Astrocyte (in vitro differentiated cells and primary cell): ENCODE measurements at regions not wholly inside any gene's neighbourhood (a gene's known extent, or its start where the extent isn't known, plus 50 kb on each side); places are given as distances from the start of the nearest gene placed in this dataset.

Source experiments
- DNase-seq: peaks from one replicate; pipeline ENCODE4 v3.0.0-alpha.2; 2010; ENCODE audit warnings: low read depth
- FAIRE-seq: peaks from 2 replicates; lab custom pipeline; 2011; peaks lifted over from hg19 to GRCh38; lab: Jason Lieb, UNC
- H2AFZ ChIP-seq: 2 replicates; pipeline ENCODE4 v1.6.0; 2012; ENCODE audit warnings: low read depth, low read length, inconsistent platforms
- H3K27ac ChIP-seq: 2 replicates; pipeline ENCODE4 v1.5.1; 2011; ENCODE audit warnings: low read depth, low read length, inconsistent platforms
- H3K27me3 ChIP-seq: 2 replicates; pipeline ENCODE4 v1.6.0; 2011; ENCODE audit warnings: low read length, inconsistent platforms; ENCODE audit not compliant: insufficient read depth
- H3K36me3 ChIP-seq: 2 replicates; pipeline ENCODE4 v1.5.1; 2011; ENCODE audit warnings: low read length, inconsistent platforms; ENCODE audit not compliant: insufficient read depth
- H3K4me1 ChIP-seq: 2 replicates; pipeline ENCODE4 v1.5.1; 2011; ENCODE audit warnings: low read length, inconsistent platforms; ENCODE audit not compliant: insufficient read depth
- H3K4me2 ChIP-seq: 2 replicates; pipeline ENCODE4 v1.6.0; 2012; ENCODE audit warnings: low read length, inconsistent platforms
- H3K4me3 ChIP-seq: 2 replicates; pipeline ENCODE4 v1.5.1; 2011; ENCODE audit warnings: low read depth, mild to moderate bottlenecking, low read length, inconsistent platforms; ENCODE audit not compliant: insufficient read depth
- H3K79me2 ChIP-seq: 2 replicates; pipeline ENCODE4 v1.6.0; 2012; ENCODE audit warnings: mild to moderate bottlenecking, low read length, inconsistent platforms; ENCODE audit not compliant: insufficient read depth
- H3K9ac ChIP-seq: 2 replicates; pipeline ENCODE4 v1.6.0; 2012; ENCODE audit warnings: mild to moderate bottlenecking, low read length, inconsistent platforms
- H3K9me3 ChIP-seq: 2 replicates; pipeline ENCODE4 v1.5.1; 2012; ENCODE audit warnings: low read depth, mild to moderate bottlenecking, low read length, inconsistent platforms; ENCODE audit not compliant: insufficient read depth
- H4K20me1 ChIP-seq: 2 replicates; pipeline ENCODE4 v1.6.0; 2012; ENCODE audit warnings: low read length, inconsistent platforms; ENCODE audit not compliant: insufficient read depth
- H3K27ac Mint-ChIP-seq: one replicate; pipeline ENCODE4 v1.8.0; 2021; ENCODE audit warnings: mild to moderate bottlenecking, mixed read lengths; ENCODE audit not compliant: unreplicated experiment
- H3K27me3 Mint-ChIP-seq: one replicate; pipeline ENCODE4 v1.8.0; 2021; ENCODE audit warnings: low read depth, mixed read lengths; ENCODE audit not compliant: unreplicated experiment
- H3K36me3 Mint-ChIP-seq: one replicate; pipeline ENCODE4 v1.8.0; 2021; ENCODE audit warnings: low read depth, mixed read lengths; ENCODE audit not compliant: unreplicated experiment
- H3K4me1 Mint-ChIP-seq: one replicate; pipeline ENCODE4 v1.8.0; 2021; ENCODE audit warnings: low read depth, mixed read lengths; ENCODE audit not compliant: unreplicated experiment
- H3K4me3 Mint-ChIP-seq: one replicate; pipeline ENCODE4 v1.8.0; 2021; ENCODE audit warnings: mild to moderate bottlenecking, moderate library complexity, mixed read lengths; ENCODE audit not compliant: unreplicated experiment
- H3K9me3 Mint-ChIP-seq: one replicate; pipeline ENCODE4 v1.8.0; 2021; ENCODE audit warnings: mild to moderate bottlenecking, mixed read lengths; ENCODE audit not compliant: unreplicated experiment
- EZH2 ChIP-seq: IDR thresholded peaks from 2 replicates; pipeline ENCODE4 v1.6.1; 2012; ENCODE audit warnings: mild to moderate bottlenecking, low read length, inconsistent platforms; ENCODE audit not compliant: insufficient read depth
- TF ChIP-seq, protein P1 (sequence below): IDR thresholded peaks from 2 replicates; pipeline ENCODE4 v1.5.1; 2011; ENCODE audit warnings: low read depth, mild to moderate bottlenecking, inconsistent platforms, low read length, moderate library complexity; ENCODE audit not compliant: insufficient read depth

DNA sequence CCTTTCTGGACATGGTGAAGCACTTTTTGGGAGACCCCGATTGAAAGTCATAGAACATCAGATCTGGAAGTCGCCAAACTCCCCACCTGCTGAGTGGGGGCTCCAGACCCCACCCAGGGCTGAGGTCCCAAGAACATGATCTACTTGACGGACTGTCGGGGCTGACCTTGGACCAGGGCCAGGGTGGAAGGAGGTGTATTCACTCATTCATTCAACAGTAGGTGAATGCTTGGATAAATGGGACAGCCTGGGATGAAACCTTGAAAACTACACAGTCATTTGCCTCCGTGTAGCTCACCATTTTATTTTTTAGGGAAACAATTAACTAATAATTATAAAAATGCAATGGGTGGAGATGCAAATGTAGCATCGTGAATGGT, 629.0 kb downstream of the BRD1 start:
- Mint-ChIP-seq H3K4me3 (no peak overlapping the region), H3K4me1 (no peaks in the 10 kb centered on the region), H3K36me3 (no peaks in the 10 kb centered on the region), H3K9me3 (peaks cover 2% of the 10 kb centered on the region), H3K27me3 (peaks cover 50% of the 10 kb centered on the region), H3K27ac (no peak overlapping the region)
- Histone ChIP-seq H3K79me2 (no peaks in the 10 kb centered on the region), H3K4me3 (no peak overlapping the region), H3K4me1 (no peaks in the 10 kb centered on the region), H2AFZ (no peak overlapping the region), H3K27me3 (no peaks in the 10 kb centered on the region), H3K9me3 (peaks cover 4% of the 10 kb centered on the region), H3K27ac (no peak overlapping the region), H3K9ac (no peak overlapping the region), H3K36me3 (no peaks in the 10 kb centered on the region), H3K4me2 (no peak overlapping the region), H4K20me1 (no peaks in the 10 kb centered on the region)
- TF ChIP-seq, protein P1, sequence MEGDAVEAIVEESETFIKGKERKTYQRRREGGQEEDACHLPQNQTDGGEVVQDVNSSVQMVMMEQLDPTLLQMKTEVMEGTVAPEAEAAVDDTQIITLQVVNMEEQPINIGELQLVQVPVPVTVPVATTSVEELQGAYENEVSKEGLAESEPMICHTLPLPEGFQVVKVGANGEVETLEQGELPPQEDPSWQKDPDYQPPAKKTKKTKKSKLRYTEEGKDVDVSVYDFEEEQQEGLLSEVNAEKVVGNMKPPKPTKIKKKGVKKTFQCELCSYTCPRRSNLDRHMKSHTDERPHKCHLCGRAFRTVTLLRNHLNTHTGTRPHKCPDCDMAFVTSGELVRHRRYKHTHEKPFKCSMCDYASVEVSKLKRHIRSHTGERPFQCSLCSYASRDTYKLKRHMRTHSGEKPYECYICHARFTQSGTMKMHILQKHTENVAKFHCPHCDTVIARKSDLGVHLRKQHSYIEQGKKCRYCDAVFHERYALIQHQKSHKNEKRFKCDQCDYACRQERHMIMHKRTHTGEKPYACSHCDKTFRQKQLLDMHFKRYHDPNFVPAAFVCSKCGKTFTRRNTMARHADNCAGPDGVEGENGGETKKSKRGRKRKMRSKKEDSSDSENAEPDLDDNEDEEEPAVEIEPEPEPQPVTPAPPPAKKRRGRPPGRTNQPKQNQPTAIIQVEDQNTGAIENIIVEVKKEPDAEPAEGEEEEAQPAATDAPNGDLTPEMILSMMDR: no peak
- TF ChIP-seq EZH2: no peak
- no peak for DNase-seq
- FAIRE-seq: no peak

DNA sequence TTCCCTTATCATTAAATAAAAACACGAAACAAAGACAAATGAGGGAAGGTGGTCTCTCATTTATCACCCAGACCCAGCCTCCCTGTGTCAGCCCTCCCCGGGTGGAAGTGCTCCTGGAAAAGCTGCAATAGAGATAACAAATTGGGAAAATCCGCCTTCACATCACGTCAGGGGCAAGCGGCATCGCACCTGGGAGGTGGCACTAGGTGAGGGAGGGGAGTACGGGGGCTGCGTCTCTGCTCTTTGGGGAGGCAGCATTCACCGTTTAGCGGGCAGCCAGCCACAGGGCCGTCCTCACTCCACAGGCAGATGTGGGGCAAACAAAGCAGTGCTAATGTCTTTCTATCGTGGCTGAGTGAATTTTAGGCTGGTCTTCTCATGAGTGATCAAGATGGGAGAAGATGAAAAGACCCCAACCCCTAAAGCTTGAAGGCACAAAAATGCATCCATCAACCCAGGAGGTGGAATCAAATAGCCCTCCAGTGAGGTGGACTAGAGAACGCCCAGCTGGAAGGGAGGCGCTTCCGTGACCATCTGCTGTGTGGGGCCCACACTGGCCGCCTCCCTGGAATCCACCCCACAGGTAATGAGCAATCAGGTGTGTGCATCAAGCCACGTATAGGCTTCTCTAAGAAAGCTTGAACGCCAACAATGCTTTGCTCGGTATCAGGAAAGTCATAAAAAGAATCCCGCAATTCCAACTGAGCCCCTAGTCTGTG, 629.5 kb downstream of the BRD1 start:
- no peak overlapping the region for H3K4me2 ChIP-seq
- TF ChIP-seq, protein P1: no peak
- TF ChIP-seq EZH2: no peak
- no peak overlapping the region for H3K27ac ChIP-seq
- DNase-seq (no peak), FAIRE-seq (no peak)
- H3K79me2 ChIP-seq: no peaks in the 10 kb centered on the region
- no peaks in the 10 kb centered on the region for H3K4me1 ChIP-seq
- no peaks in the 10 kb centered on the region for H3K4me1 Mint-ChIP-seq
- no peaks in the 10 kb centered on the region for H3K36me3 Mint-ChIP-seq
- H3K27me3 Mint-ChIP-seq: peaks cover 49% of the 10 kb centered on the region
- H2AFZ ChIP-seq: no peak overlapping the region
- H3K27me3 ChIP-seq: no peaks in the 10 kb centered on the region
- no peaks in the 10 kb centered on the region for H3K36me3 ChIP-seq
- H3K9me3 ChIP-seq: peaks cover 4% of the 10 kb centered on the region
- H4K20me1 ChIP-seq: no peaks in the 10 kb centered on the region
- no peak overlapping the region for H3K9ac ChIP-seq
- no peak overlapping the region for H3K27ac Mint-ChIP-seq
- no peak overlapping the region for H3K4me3 Mint-ChIP-seq
- no peak overlapping the region for H3K4me3 ChIP-seq
- peaks cover 2% of the 10 kb centered on the region for H3K9me3 Mint-ChIP-seq

DNA sequence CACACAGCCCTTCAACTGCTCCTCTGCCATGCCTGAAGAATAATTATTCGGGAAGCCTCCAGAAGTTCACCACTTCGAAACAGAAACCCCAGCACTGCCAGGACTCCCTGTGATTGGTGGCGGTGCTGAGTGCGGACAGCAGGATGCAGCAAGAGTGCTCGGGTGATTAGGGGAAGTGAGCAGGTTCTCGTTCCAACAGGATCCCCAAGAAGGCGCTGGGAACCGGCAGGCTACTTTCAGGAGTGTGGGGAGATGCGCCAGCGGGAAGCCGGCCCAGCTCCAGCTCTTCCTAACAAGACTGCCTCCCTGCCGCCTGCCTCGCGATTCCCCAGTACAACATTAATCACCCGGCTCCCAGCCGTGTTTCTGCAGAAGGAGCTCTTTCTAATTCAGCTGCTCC, 630.2 kb downstream of the BRD1 start:
- peaks cover 51% of the 10 kb centered on the region for H3K27me3 Mint-ChIP-seq
- Histone ChIP-seq H2AFZ (no peak overlapping the region), H3K36me3 (no peaks in the 10 kb centered on the region), H3K79me2 (no peaks in the 10 kb centered on the region), H3K27me3 (no peaks in the 10 kb centered on the region), H3K4me2 (no peak overlapping the region), H3K9ac (no peak overlapping the region), H3K9me3 (peaks cover 4% of the 10 kb centered on the region), H3K4me3 (no peak overlapping the region), H3K4me1 (no peaks in the 10 kb centered on the region), H4K20me1 (no peaks in the 10 kb centered on the region), H3K27ac (no peak overlapping the region)
- no peaks in the 10 kb centered on the region for H3K4me1 Mint-ChIP-seq
- H3K27ac Mint-ChIP-seq: no peak overlapping the region
- no peak overlapping the region for H3K4me3 Mint-ChIP-seq
- H3K9me3 Mint-ChIP-seq: peaks cover 2% of the 10 kb centered on the region
- DNase-seq (no peak), FAIRE-seq (no peak)
- TF ChIP-seq EZH2: no peak
- TF ChIP-seq, protein P1: no peak
- peaks cover 1% of the 10 kb centered on the region for H3K36me3 Mint-ChIP-seq
